SK-N-SH treated with all-trans-retinoic acid at 6 μM for 48 hours (cell line): ENCODE measurements at regions not wholly inside any gene's neighbourhood (a gene's known extent, or its start where the extent isn't known, plus 50 kb on each side); places are given as distances from the start of the nearest gene placed in this dataset.

Experiments
- CREB5 ChIP-seq: fragments of 250-450 bp; sonication (Bioruptor Pico); IDR thresholded peaks from 2 replicates; pipeline ENCODE4 v1.5.1; 2020; ENCODE audit warnings: low read depth, mild to moderate bottlenecking, moderate library complexity
- CSDC2 ChIP-seq: fragments of 250-450 bp; sonication (Bioruptor Pico); IDR thresholded peaks from 2 replicates; pipeline ENCODE4 v1.5.0; 2020; ENCODE audit warnings: mild to moderate bottlenecking, moderate library complexity
- CSRNP3 ChIP-seq: fragments of 250-450 bp; sonication (Bioruptor Pico); IDR thresholded peaks from 2 replicates; pipeline ENCODE4 v1.5.1; 2021; ENCODE audit warnings: mild to moderate bottlenecking, moderate library complexity
- ISL1 ChIP-seq: fragments of 250-450 bp; sonication (Bioruptor Pico); IDR thresholded peaks from 2 replicates; pipeline ENCODE4 v2.1.2; 2022; ENCODE audit warnings: mild to moderate bottlenecking, moderate library complexity
- PATZ1 ChIP-seq: fragments of 250-450 bp; sonication (Bioruptor Pico); IDR thresholded peaks from 2 replicates; pipeline ENCODE4 v1.8.0; 2020; ENCODE audit warnings: mild to moderate bottlenecking, moderate library complexity, borderline replicate concordance
- PPARA ChIP-seq: fragments of 250-450 bp; sonication (Bioruptor Pico); IDR thresholded peaks from 2 replicates; pipeline ENCODE4 v1.5.0; 2020; ENCODE audit warnings: mild to moderate bottlenecking, borderline replicate concordance
- RARB ChIP-seq: fragments of 250-450 bp; sonication (Bioruptor Pico); IDR thresholded peaks from 2 replicates; pipeline ENCODE4 v1.8.0; 2021; ENCODE audit warnings: mild to moderate bottlenecking, moderate library complexity
- SNAI2 ChIP-seq: fragments of 250-450 bp; sonication (Bioruptor Pico); IDR thresholded peaks from 2 replicates; pipeline ENCODE4 v1.5.0; 2020; ENCODE audit warnings: mild to moderate bottlenecking, moderate library complexity
- TCF4 ChIP-seq: fragments of 250-450 bp; sonication (Bioruptor Pico); IDR thresholded peaks from 2 replicates; pipeline ENCODE4 v1.8.0; 2021; ENCODE audit warnings: mild to moderate bottlenecking, moderate library complexity, borderline replicate concordance
- TSHZ2 ChIP-seq: fragments of 250-450 bp; sonication (Bioruptor Pico); IDR thresholded peaks from 2 replicates; pipeline ENCODE4 v1.5.0; 2020; ENCODE audit warnings: mild to moderate bottlenecking, moderate library complexity
- ZFP30 ChIP-seq: fragments of 450-650 bp; formaldehyde crosslinking; IDR thresholded peaks from 2 replicates; pipeline ENCODE4 v1.5.0; 2022; ENCODE audit warnings: mild to moderate bottlenecking, moderate library complexity
- ZNF70 ChIP-seq: fragments of 450-650 bp; formaldehyde crosslinking; IDR thresholded peaks from 2 replicates; pipeline ENCODE4 v1.5.0; 2020; ENCODE audit warnings: mild to moderate bottlenecking, moderate library complexity
- ZNF8 ChIP-seq: fragments of 450-650 bp; formaldehyde crosslinking; IDR thresholded peaks from 2 replicates; pipeline ENCODE4 v1.5.0; 2020; ENCODE audit warnings: mild to moderate bottlenecking, moderate library complexity

- TF ChIP-seq ISL1 (CRISPR knock-in tag) (no peak), CSRNP3 (CRISPR knock-in tag) (no peak), PATZ1 (CRISPR knock-in tag) (no peak), CSDC2 (CRISPR knock-in tag) (no peak), RARB (CRISPR knock-in tag) (no peak), TCF4 (CRISPR knock-in tag) (no peak), CREB5 (CRISPR knock-in tag) (no peak), ZFP30 (CRISPR knock-in tag) (no peak), TSHZ2 (CRISPR knock-in tag) (no peak), PPARA (CRISPR knock-in tag) (no peak), SNAI2 (CRISPR knock-in tag) (no peak), ZNF70 (CRISPR knock-in tag) (no peak), ZNF8 (CRISPR knock-in tag) (no peak)
Measured at GRCh38 chr10:109261231-109261630, 662.1 kb downstream of the XPNPEP1 start.
